IPS-18a (cell line): ENCODE measurements at regions not wholly inside any gene's neighbourhood (a gene's known extent, or its start where the extent isn't known, plus 50 kb on each side); places are given as distances from the start of the nearest gene placed in this dataset.
"Not testable (repeated sequence)": the region's sequence is repeated elsewhere in the genome, so short reads cannot be mapped to it uniquely, and the experiment has no call there.

Experiments used
- H3K27ac ChIP-seq: one replicate; pipeline ENCODE4 v1.5.1; 2013; ENCODE audit warnings: low read length
- H3K27me3 ChIP-seq: one replicate; pipeline ENCODE4 v1.6.1; 2013; ENCODE audit warnings: mild to moderate bottlenecking, low read length; ENCODE audit not compliant: control insufficient read depth, insufficient read depth
- H3K36me3 ChIP-seq: one replicate; pipeline ENCODE4 v1.6.1; 2013; ENCODE audit warnings: low read depth, low read length; ENCODE audit not compliant: control insufficient read depth
- H3K4me1 ChIP-seq: one replicate; pipeline ENCODE4 v1.6.1; 2013; ENCODE audit warnings: low read depth, low read length; ENCODE audit not compliant: control insufficient read depth
- H3K4me3 ChIP-seq: one replicate; pipeline ENCODE4 v1.5.1; 2013; ENCODE audit warnings: low read length
- H3K9ac ChIP-seq: one replicate; pipeline ENCODE4 v1.6.1; 2013; ENCODE audit warnings: mild to moderate bottlenecking, low read length, moderate library complexity
- H3K9me3 ChIP-seq: one replicate; pipeline ENCODE4 v1.6.1; 2013; ENCODE audit warnings: low read depth, low read length; ENCODE audit not compliant: control insufficient read depth

DNA sequence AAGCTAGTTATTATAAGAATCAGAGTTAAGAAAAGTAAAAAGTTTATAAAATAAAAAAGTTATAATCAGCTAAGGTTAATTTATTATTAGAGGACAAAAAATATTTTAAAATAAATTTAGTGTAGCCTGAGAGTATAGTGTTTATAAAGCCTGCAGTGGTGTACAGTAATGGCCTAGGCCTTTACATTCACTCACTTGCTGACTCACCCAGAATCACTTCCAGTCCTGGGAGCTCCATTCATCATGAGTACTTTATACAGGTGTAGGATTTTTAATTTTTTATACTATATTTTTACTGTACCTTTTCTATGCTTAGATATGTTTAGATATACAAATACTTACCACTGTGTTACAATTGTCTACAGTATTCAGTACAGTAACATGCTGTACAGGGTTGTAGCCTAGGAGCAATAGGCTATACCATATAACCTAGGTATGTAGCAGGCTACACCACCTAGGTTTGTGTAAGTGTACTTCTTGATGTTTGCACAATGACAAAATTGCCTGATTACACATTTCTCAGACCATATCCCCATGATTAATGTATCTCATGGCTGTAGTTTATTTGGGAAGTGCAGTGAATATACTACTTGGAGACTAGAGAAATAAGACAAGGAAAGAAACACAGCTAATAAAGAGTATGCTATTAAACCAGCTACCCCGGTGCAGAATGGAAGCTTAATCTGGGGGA, 101.9 kb upstream of the GALNT15 start:
- H3K9ac ChIP-seq: no peak overlapping the region
- H3K4me1 ChIP-seq: no peaks in the 10 kb centered on the region
- no peaks in the 10 kb centered on the region for H3K36me3 ChIP-seq
- no peak overlapping the region for H3K4me3 ChIP-seq
- no peak overlapping the region for H3K27ac ChIP-seq
- H3K27me3 ChIP-seq: no peaks in the 10 kb centered on the region
- no peaks in the 10 kb centered on the region for H3K9me3 ChIP-seq

GRCh38 chr3:16073203-16073602, 101.3 kb upstream of the GALNT15 start:
- no peak overlapping the region for H3K27ac ChIP-seq
- no peaks in the 10 kb centered on the region for H3K9me3 ChIP-seq
- H3K27me3 ChIP-seq: no peaks in the 10 kb centered on the region
- no peaks in the 10 kb centered on the region for H3K36me3 ChIP-seq
- no peak overlapping the region for H3K4me3 ChIP-seq
- H3K9ac ChIP-seq: no peak overlapping the region
- H3K4me1 ChIP-seq: no peaks in the 10 kb centered on the region

DNA sequence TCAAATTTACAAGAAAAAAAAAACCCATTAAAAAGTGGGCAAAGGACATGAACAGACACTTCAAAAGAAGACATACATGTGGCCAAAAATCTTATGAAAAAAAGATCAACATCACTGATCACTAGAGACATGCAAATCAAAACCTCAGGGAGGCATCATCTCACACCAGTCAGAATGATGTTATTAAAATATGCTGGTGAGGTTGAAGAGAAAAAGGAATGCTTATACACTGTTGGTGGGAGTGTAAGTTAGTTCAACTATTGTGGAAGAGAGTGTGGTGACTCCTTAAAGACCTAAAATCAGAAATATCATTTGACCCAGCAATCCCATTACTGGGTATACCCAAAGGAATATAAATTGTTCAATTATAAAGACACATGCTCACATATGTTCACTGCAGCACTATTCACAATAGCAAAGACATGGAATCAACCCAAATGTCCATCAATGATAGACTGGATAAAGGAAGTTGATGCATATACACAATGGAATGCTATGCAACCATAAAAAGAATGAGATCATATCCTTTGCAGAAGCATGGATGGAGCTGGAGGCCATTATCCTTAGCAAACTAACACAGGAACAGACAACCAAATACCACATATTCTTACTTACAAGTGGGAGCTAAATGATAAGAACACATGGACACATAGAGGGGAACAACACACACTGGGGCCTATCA, 100.3 kb upstream of the GALNT15 start:
- not testable (repeated sequence) for H3K36me3 ChIP-seq, H3K9me3 ChIP-seq, H3K4me1 ChIP-seq, H3K27ac ChIP-seq, H3K27me3 ChIP-seq, H3K4me3 ChIP-seq, H3K9ac ChIP-seq

DNA sequence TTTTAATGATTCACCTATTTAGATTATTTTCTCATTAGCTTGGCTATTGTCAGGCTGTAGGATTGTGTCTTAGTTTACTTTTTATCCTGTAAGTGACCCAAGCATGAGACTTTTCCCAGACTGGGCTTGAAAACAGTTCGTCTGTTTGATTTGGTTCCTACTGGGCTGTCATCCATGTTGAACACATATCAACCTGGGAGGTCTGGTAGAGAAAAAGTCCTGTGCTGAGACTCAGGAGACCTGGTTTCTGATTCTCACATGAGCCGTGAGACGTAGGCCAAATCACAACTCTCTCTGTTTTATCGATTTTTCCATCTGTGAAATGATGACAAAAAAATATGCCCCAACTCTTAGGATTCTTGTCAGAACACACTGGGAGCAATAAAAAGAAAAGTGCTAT, 98.8 kb upstream of the GALNT15 start:
- no peak overlapping the region for H3K27ac ChIP-seq
- no peaks in the 10 kb centered on the region for H3K4me1 ChIP-seq
- no peaks in the 10 kb centered on the region for H3K9me3 ChIP-seq
- no peaks in the 10 kb centered on the region for H3K36me3 ChIP-seq
- no peak overlapping the region for H3K9ac ChIP-seq
- no peaks in the 10 kb centered on the region for H3K27me3 ChIP-seq
- H3K4me3 ChIP-seq: no peak overlapping the region

DNA sequence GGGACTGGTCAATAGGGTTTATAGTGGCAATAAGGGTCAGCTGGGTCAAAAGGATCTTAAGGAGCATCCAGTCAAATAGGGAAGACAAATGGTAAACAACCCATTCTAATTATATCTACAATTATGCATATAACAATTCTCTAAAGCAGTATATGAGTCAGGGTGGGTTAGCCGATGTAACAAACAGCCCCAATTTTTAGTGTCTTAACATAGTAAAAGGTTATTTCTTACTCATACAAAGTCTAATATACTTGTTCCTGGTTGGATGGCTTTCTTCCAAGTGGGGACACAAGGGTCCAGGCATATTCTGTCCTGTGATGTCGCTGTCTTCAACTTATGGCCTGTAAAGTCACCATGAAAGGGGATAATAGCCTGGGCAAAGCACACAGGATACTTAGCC, 97.9 kb upstream of the GALNT15 start:
- Histone ChIP-seq H3K9ac (no peak overlapping the region), H3K27ac (no peak overlapping the region), H3K27me3 (no peaks in the 10 kb centered on the region), H3K4me3 (no peak overlapping the region), H3K9me3 (peaks cover 5% of the 10 kb centered on the region), H3K4me1 (no peaks in the 10 kb centered on the region), H3K36me3 (no peaks in the 10 kb centered on the region)

GRCh38 chr3:16077146-16077545, 97.3 kb upstream of the GALNT15 start:
- not testable (repeated sequence) for H3K4me1 ChIP-seq, H3K27me3 ChIP-seq, H3K36me3 ChIP-seq, H3K9me3 ChIP-seq, H3K9ac ChIP-seq, H3K4me3 ChIP-seq, H3K27ac ChIP-seq

DNA sequence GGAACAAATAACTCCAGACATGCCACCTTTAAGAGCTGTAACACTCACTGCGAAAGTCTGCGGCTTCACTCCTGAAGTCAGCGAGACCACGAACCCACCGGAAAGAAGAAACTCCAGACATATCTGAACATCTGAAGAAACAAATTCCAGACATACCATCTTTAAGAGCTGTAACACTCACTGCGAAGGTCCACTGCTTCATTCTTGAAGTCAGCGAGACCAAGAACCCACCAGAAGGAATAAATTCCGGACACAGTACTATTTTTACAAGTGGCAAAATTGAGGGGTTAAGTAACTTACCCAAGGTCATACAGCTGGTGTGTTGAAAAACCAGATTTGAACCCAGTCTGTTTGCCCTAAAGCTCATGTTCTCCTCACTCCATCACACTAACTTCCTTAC, 96.8 kb upstream of the GALNT15 start:
- H3K27ac ChIP-seq, H3K36me3 ChIP-seq, H3K9ac ChIP-seq, H3K4me1 ChIP-seq, H3K4me3 ChIP-seq, H3K9me3 ChIP-seq, H3K27me3 ChIP-seq: not testable (repeated sequence)

GRCh38 chr3:16079519-16079918, 95.0 kb upstream of the GALNT15 start:
- no peak overlapping the region for H3K4me3 ChIP-seq
- no peaks in the 10 kb centered on the region for H3K27me3 ChIP-seq
- H3K27ac ChIP-seq: no peak overlapping the region
- H3K36me3 ChIP-seq: no peaks in the 10 kb centered on the region
- H3K4me1 ChIP-seq: no peaks in the 10 kb centered on the region
- H3K9ac ChIP-seq: no peak overlapping the region
- peaks cover 8% of the 10 kb centered on the region for H3K9me3 ChIP-seq

DNA sequence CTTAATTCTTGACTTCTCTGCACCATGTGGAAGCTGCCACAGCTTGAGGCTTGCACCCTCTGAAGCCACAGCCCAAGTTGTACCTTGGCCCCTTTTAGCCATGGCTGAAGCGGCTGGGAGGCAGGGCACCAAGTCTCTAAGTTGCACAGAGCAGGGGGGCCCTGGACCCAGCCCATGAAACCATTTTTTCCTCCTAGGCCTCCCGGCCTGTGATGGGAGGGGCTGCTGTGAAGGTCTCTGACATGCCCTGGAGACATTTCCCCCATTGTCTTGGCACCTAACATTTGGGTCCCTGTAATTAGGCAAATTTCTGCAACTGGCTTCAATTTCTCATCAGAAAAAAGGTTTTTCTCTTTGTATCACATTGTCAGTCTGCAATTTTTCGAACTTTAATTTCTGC, 92.8 kb upstream of the GALNT15 start:
- H3K4me3 ChIP-seq: no peak overlapping the region
- no peak overlapping the region for H3K27ac ChIP-seq
- H3K27me3 ChIP-seq: no peaks in the 10 kb centered on the region
- no peak overlapping the region for H3K9ac ChIP-seq
- H3K36me3 ChIP-seq: no peaks in the 10 kb centered on the region
- H3K4me1 ChIP-seq: no peaks in the 10 kb centered on the region
- peaks cover 8% of the 10 kb centered on the region for H3K9me3 ChIP-seq

GRCh38 chr3:16084887-16085286, 89.6 kb upstream of the GALNT15 start:
- H3K27ac ChIP-seq: no peak overlapping the region
- no peak overlapping the region for H3K4me3 ChIP-seq
- no peak overlapping the region for H3K9ac ChIP-seq
- H3K9me3 ChIP-seq: peaks cover 8% of the 10 kb centered on the region
- no peaks in the 10 kb centered on the region for H3K36me3 ChIP-seq
- no peaks in the 10 kb centered on the region for H3K4me1 ChIP-seq
- no peaks in the 10 kb centered on the region for H3K27me3 ChIP-seq

GRCh38 chr3:16085410-16085809, 89.1 kb upstream of the GALNT15 start:
- Histone ChIP-seq H3K4me3 (no peak overlapping the region), H3K9me3 (peaks cover 8% of the 10 kb centered on the region), H3K36me3 (no peaks in the 10 kb centered on the region), H3K27me3 (no peaks in the 10 kb centered on the region), H3K9ac (no peak overlapping the region), H3K27ac (no peak overlapping the region), H3K4me1 (no peaks in the 10 kb centered on the region)

DNA sequence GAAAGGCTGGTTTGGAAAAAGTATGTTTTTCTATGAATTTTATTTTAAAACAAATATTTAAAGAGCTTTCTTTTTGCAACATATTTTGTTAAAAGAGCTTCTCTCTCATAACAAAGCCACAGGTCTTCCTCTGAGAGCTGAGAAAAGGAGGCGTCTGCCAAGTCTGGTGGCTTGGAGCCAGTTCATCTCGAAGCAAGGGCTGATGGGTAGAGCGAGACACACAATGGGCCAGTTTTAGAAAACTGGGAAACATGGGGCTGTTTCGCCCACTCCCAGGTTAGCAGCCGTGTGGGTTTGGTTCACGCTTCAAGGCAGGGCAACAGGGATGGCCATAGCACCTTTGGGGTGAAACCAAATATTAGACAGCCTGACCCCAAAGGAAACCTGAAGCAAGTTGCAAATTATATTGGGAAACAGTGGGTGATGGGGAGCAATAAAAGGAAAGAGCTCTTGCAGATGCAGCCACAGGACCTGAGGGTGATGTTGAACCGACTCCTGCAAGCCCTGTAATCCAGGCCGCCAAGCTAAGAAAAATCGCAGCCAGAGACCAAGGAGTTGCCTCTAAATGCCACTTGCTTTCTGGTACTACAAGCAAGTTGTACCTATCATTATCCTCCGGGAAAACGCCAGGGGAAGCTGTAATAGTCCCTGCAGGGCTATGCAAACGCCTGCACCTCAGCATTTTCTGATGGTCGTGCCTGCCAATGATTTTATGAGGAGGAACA, 88.4 kb upstream of the GALNT15 start:
- peaks cover 8% of the 10 kb centered on the region for H3K9me3 ChIP-seq
- H3K4me3 ChIP-seq: no peak overlapping the region
- no peak overlapping the region for H3K9ac ChIP-seq
- H3K4me1 ChIP-seq: no peaks in the 10 kb centered on the region
- no peak overlapping the region for H3K27ac ChIP-seq
- no peaks in the 10 kb centered on the region for H3K36me3 ChIP-seq
- no peaks in the 10 kb centered on the region for H3K27me3 ChIP-seq
